Ecto neural progenitor cell (in vitro differentiated cells): ENCODE measurements at regions not wholly inside any gene's neighbourhood (a gene's known extent, or its start where the extent isn't known, plus 50 kb on each side); places are given as distances from the start of the nearest gene placed in this dataset.

Experiments used
- DNase-seq: peaks from one replicate; pipeline ENCODE4 v3.0.0-alpha.2; 2018; ENCODE audit warnings: low spot score

GRCh38 chr10:128813574-128813973 lies 653.5 kb upstream of the MGMT start:
- no peak for DNase-seq

GRCh38 chr10:128814024-128814423 lies 653.0 kb upstream of the MGMT start:
- DNase-seq: no peak

DNA sequence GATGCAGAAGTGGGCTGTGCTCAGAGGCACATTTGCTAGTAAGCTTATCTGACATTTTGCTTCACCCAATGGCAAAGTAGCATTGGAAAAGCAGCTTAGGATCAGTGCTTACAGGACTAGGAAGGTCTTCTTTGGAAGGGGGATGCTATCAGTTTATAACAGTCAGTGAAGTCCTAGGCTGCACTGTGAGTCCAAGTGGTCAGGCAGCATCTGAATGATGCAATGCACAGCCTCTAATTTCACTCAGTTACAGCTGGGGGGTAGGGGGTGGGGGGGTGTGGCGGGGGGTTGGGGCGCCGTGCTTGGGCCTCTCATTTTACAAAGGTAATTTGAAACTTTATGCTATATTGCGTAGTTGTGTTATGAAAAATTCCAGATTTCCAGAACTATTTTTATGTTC lies 652.3 kb upstream of the MGMT start:
- DNase-seq: no peak

- DNase-seq: no peak
These were observed 650.3 kb upstream of the MGMT start for GRCh38 chr10:128816726-128817125.

DNA sequence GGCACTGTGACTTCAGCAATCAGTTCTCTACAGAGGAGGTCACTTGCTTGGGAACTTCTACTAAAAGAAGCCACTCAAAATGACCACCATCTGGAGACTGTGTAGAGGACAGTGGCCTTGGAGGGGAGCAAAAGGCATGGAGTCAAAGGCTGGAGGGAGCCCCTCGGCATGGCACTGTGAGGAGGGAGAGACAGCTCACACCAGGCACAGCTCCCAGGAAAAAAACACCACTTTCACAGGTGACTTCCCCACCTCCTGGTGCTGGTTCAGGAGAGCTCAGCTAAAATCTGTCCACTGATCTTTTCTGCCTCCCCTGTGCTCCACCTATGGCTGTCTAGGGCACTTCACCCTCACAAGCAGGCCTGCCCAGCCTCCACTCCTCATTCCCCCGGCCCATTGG lies 649.4 kb upstream of the MGMT start:
- DNase-seq: no peak

- no peak for DNase-seq
These were observed 646.4 kb upstream of the MGMT start for GRCh38 chr10:128820663-128821062.

DNA sequence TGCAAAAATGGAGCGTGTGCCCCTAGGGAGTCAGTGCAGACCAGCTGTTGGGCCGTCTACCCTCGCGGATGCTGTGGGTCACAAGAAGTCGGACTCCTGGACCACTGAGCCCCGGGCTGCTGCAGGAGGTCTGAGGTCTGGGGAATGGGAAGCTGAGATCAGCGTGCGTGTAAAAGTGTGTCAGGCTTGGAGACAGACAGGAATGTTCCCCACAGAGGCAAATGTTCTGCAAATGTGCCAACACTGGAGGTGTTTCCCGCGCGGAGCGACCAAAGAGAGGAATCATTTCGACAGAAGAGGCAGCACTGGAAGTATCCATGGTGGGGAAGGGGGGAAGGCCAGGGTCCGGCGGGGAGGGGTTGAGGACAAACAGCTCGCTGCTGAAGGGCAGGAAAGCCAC lies 643.8 kb upstream of the MGMT start:
- DNase-seq: no peak

GRCh38 chr10:128825626-128826025 lies 641.4 kb upstream of the MGMT start:
- DNase-seq: no peak

GRCh38 chr10:128833671-128834070 lies 633.4 kb upstream of the MGMT start:
- no peak for DNase-seq

DNA sequence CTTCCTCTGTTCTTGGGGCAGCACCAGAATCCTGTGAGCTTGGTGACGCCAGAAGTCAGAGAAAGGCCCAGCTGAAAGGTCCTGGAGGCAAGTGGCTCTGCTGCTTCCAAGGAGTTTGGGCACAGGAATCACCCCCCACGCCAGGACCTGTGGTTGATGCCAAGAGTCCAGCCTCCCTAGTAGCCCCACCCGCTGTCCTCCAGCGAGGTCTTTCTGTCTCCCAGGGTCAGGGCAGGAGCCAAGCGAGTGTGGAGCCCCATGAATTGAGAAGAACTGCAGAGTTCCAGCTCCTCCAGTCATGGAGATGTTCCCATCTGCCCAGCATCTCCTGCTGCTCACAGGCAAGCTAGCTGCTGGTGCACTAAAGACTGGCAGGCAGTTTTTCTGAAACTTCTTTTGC lies 631.7 kb upstream of the MGMT start:
- DNase-seq: no peak

- DNase-seq: no peak
These were observed 629.6 kb upstream of the MGMT start for GRCh38 chr10:128837478-128837877.

DNA sequence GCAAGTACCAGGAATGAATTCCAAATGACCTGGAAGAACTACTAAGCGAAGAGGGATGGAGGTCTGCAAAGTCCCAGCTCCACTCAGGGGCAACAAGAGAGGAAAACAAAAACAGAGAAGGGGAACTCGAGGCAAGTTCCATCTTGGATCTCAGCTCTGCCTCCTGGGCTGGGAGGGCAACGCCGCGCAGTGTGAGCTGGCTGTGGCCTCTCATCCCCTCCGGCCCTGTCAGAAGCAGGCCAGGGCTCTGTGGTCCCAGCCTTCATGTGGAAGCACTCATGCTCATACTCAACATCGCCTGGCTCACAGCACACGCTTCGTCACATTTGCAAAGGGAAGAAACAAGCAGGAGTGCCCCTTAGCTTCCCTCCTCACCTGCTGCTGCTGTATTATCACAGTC lies 627.9 kb upstream of the MGMT start:
- DNase-seq: no peak

GRCh38 chr10:128839701-128840100 lies 627.3 kb upstream of the MGMT start:
- no peak for DNase-seq

GRCh38 chr10:128843972-128844371 lies 623.1 kb upstream of the MGMT start:
- DNase-seq: no peak

GRCh38 chr10:128846927-128847326 lies 620.1 kb upstream of the MGMT start:
- DNase-seq: no peak

DNA sequence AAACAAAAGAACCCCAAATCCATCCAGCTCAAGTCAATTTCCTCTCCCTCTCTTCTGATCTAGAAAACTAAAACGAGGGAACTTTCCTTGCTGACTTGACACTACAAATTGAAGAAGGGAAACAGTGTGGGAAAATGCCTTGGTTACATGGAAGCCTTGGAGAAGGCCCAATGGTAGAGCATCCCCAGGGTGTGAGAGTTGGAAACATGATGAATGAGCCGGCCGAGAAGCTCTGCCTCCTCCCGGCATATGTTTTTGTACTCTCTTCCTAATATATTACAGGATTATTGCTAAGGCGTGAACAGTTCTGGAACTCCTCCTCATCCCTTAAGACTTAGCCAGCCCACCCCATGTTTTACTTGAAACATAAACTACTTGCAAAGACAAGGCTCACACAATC lies 618.2 kb upstream of the MGMT start:
- DNase-seq: no peak

- no peak for DNase-seq
These were observed 616.4 kb upstream of the MGMT start for GRCh38 chr10:128850647-128851046.

DNA sequence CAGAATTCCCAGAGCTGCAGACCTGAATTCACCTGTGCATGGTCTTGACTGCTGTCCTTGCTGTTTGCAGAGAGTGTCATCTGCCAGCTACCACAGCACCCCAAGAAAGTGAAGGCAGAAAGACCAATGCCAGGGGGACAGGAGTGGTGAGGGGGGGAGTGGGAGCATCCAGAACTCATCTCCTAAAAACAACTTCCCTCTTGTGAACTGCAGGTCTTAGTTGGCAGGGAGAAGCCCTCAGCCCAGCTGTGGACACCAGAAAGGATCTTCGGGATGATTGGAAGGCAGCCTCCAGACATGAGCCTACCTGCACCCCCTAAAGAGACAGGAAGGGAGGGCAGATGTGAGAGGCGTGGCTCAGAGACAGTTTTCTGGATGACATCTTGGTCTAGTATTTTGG lies 615.8 kb upstream of the MGMT start:
- DNase-seq: no peak

GRCh38 chr10:128851726-128852125 lies 615.3 kb upstream of the MGMT start:
- DNase-seq: no peak

- DNase-seq: no peak
These were observed 614.6 kb upstream of the MGMT start for GRCh38 chr10:128852449-128852848.

GRCh38 chr10:128852902-128853301 lies 614.1 kb upstream of the MGMT start:
- DNase-seq: no peak

- no peak for DNase-seq
These were observed 613.5 kb upstream of the MGMT start for GRCh38 chr10:128853537-128853936.

- no peak for DNase-seq
These were observed 612.8 kb upstream of the MGMT start for GRCh38 chr10:128854204-128854603.

- no peak for DNase-seq
These were observed 612.1 kb upstream of the MGMT start for GRCh38 chr10:128854963-128855362.
